ENCODE measurements at regions not wholly inside any gene's neighbourhood (a gene's known extent, or its start where the extent isn't known, plus 50 kb on each side); places are given as distances from the start of the nearest gene placed in this dataset.

- no peak overlapping the region for H3K27ac ChIP-seq
- no peaks in the 10 kb centered on the region for H3K4me1 ChIP-seq
- DNase-seq (no peak), ATAC-seq (ENCODE audit: low FRiP score in 2 of 2) (no peak)
- no peaks in the 10 kb centered on the region for H3K9me3 ChIP-seq
- no peaks in the 10 kb centered on the region for H3K36me3 ChIP-seq
- H3K4me3 ChIP-seq: no peak overlapping the region
- no peaks in the 10 kb centered on the region for H3K27me3 ChIP-seq
- TF ChIP-seq EP300 (IDR thresholded peaks at IDR 0.05) (no peak), POLR2AphosphoS5 (IDR thresholded peaks at IDR 0.05) (no peak), POLR2A (IDR thresholded peaks at IDR 0.05) (no peak)
- TF ChIP-seq, protein P1, sequence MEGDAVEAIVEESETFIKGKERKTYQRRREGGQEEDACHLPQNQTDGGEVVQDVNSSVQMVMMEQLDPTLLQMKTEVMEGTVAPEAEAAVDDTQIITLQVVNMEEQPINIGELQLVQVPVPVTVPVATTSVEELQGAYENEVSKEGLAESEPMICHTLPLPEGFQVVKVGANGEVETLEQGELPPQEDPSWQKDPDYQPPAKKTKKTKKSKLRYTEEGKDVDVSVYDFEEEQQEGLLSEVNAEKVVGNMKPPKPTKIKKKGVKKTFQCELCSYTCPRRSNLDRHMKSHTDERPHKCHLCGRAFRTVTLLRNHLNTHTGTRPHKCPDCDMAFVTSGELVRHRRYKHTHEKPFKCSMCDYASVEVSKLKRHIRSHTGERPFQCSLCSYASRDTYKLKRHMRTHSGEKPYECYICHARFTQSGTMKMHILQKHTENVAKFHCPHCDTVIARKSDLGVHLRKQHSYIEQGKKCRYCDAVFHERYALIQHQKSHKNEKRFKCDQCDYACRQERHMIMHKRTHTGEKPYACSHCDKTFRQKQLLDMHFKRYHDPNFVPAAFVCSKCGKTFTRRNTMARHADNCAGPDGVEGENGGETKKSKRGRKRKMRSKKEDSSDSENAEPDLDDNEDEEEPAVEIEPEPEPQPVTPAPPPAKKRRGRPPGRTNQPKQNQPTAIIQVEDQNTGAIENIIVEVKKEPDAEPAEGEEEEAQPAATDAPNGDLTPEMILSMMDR (IDR thresholded peaks at IDR 0.05): no peak
Observed at GRCh38 chr3:162517110-162517509, 1020.5 kb downstream of the OTOL1 start.

DNA sequence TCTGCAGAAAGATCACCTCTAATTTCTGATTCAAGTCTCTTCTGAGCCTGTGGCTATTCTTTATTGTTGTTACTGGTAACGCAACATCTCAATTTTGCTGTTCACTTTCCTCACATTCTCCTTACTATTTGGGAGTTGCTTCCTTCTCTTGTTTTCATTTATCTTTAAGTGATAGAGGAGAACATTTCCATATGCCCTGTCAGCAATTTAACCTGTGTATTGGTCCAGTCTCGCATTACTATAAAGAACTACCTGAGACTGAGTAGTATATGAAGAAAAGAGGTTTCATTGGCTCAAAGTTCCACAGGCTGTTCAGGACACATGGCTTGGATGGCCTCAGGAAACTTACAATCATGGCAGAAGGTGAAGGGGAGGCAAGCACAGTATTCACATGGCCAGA, 1025.1 kb downstream of the OTOL1 start:
- H3K36me3 ChIP-seq: no peaks in the 10 kb centered on the region
- no peaks in the 10 kb centered on the region for H3K9me3 ChIP-seq
- WGBS, 2 donors: 87 to 99% methylated on average over 2 of the region's 2 CpGs
- TF ChIP-seq POLR2A (IDR thresholded peaks at IDR 0.05) (no peak), EP300 (IDR thresholded peaks at IDR 0.05) (no peak), POLR2AphosphoS5 (IDR thresholded peaks at IDR 0.05) (no peak)
- TF ChIP-seq, protein P1 (IDR thresholded peaks at IDR 0.05): no peak
- no peaks in the 10 kb centered on the region for H3K27me3 ChIP-seq
- H3K4me3 ChIP-seq: no peak overlapping the region
- no peak overlapping the region for H3K27ac ChIP-seq
- ATAC-seq (ENCODE audit: low FRiP score in 2 of 2) (no peak), DNase-seq (no peak)
- no peaks in the 10 kb centered on the region for H3K4me1 ChIP-seq

GRCh38 chr3:162525066-162525742, 1028.6 kb downstream of the OTOL1 start:
- no peak for TF ChIP-seq POLR2AphosphoS5 (IDR thresholded peaks at IDR 0.05)
- TF ChIP-seq POLR2A (IDR thresholded peaks at IDR 0.05): no peak
- TF ChIP-seq EP300 (IDR thresholded peaks at IDR 0.05): no peak
- TF ChIP-seq, protein P1 (IDR thresholded peaks at IDR 0.05): no peak
- Histone ChIP-seq H3K27ac (no peak overlapping the region), H3K9me3 (no peaks in the 10 kb centered on the region), H3K4me1 (no peaks in the 10 kb centered on the region), H3K36me3 (no peaks in the 10 kb centered on the region), H3K27me3 (no peaks in the 10 kb centered on the region), H3K4me3 (no peak overlapping the region)
- 56 to 66% methylated on average over 2 of the region's 2 CpGs for WGBS, 2 donors
- DNase-seq (no peak), ATAC-seq (ENCODE audit: low FRiP score in 2 of 2) (peak in 1 of 2 donors; percentile 91)

DNA sequence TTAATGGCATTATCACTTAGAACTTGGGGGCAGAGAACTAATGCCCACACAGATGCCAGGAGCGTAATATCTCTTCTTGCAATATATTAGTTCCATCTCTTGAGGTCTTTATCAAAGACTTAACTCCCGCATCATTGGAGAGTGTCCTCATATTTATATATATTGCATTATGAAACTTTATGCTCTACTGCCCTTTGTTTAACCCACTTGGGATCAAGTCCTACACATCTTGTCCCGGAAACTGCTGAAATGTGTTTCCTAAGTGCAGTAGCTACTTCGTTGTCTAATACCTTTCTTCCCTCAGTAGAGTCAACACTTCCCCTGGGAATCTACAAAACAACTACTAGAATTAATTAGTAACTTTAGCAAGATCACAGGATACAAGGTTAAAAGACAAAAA, 1029.2 kb downstream of the OTOL1 start:
- H3K9me3 ChIP-seq: no peaks in the 10 kb centered on the region
- H3K27ac ChIP-seq: no peak overlapping the region
- H3K4me1 ChIP-seq: no peaks in the 10 kb centered on the region
- TF ChIP-seq POLR2AphosphoS5 (IDR thresholded peaks at IDR 0.05) (no peak), EP300 (IDR thresholded peaks at IDR 0.05) (no peak), POLR2A (IDR thresholded peaks at IDR 0.05) (no peak)
- TF ChIP-seq, protein P1 (IDR thresholded peaks at IDR 0.05): no peak
- no peak for DNase-seq
- ATAC-seq (ENCODE audit: low FRiP score in 2 of 2): no peak
- H3K4me3 ChIP-seq: no peak overlapping the region
- 65 to 74% methylated on average over 4 of the region's 4 CpGs for WGBS, 2 donors
- H3K27me3 ChIP-seq: no peaks in the 10 kb centered on the region
- no peaks in the 10 kb centered on the region for H3K36me3 ChIP-seq

- no peaks in the 10 kb centered on the region for H3K36me3 ChIP-seq
- H3K27me3 ChIP-seq: no peaks in the 10 kb centered on the region
- no peak for TF ChIP-seq POLR2AphosphoS5 (IDR thresholded peaks at IDR 0.05)
- no peak for TF ChIP-seq EP300 (IDR thresholded peaks at IDR 0.05)
- TF ChIP-seq POLR2A (IDR thresholded peaks at IDR 0.05): no peak
- TF ChIP-seq, protein P1 (IDR thresholded peaks at IDR 0.05): no peak
- WGBS, 2 donors: 59 to 60% methylated on average over 2 of the region's 2 CpGs
- ATAC-seq (ENCODE audit: low FRiP score in 2 of 2) (no peak), DNase-seq (no peak)
- H3K4me3 ChIP-seq: no peak overlapping the region
- H3K9me3 ChIP-seq: no peaks in the 10 kb centered on the region
- no peak overlapping the region for H3K27ac ChIP-seq
- H3K4me1 ChIP-seq: no peaks in the 10 kb centered on the region
Observed at GRCh38 chr3:162534431-162534830, 1037.8 kb downstream of the OTOL1 start.

Data from upper lobe of left lung (tissue), 6 donors.